PC-9 (cell line): ENCODE measurements at regions not wholly inside any gene's neighbourhood (a gene's known extent, or its start where the extent isn't known, plus 50 kb on each side); places are given as distances from the start of the nearest gene placed in this dataset.

Experiments used
- EZH2 ChIP-seq: fragments of 200-600 bp; sonication (generic); IDR thresholded peaks from 2 replicates; pipeline ENCODE4 v1.8.0; 2017; ENCODE audit warnings: antibody characterized with exemption, low read depth
- TF ChIP-seq, protein P1 (sequence below): fragments of 200-600 bp; sonication (generic); conservative IDR thresholded peaks from 2 replicates; pipeline ENCODE4 v1.6.1; 2017; ENCODE audit warnings: mixed run types, antibody characterized with exemption, mild to moderate bottlenecking, moderate library complexity

DNA sequence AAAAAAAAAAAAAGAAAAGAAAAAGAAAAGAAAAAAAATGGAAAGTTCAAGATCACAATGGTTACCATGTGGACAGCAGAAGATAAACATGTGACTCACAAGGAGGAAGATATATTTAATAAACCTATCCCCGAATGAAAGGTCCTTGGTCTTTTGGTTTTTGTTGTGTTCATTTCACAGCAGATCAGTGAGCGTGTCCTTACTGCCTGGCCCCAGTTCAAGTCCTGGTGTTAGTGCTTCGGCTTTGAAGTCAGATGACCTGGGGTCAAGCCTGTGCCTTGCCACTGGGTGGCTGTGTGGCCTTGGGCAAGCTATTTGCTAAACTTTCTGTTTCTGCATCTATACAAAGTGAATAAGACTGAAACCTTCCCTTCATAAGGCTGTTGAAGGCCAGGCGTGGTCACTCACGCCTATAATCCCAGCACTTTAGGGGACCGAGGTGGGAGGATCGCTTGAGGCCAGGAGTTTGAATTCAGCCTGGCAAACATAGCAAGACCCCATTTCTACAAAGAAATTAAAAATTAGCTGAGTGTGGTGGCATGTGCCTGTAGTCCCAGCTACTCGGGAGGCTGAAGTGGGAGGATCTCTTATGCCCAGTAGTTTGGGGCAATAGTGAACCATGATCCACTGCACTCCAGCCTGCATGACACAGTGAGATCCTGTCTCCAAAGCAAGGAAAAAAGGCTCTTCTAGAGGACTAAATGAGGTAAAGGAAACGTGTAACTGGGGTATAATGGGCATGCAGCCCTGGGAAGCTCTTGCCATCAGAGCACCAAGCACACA, 94.5 kb upstream of the SPATA31D4 start:
- TF ChIP-seq, protein P1, sequence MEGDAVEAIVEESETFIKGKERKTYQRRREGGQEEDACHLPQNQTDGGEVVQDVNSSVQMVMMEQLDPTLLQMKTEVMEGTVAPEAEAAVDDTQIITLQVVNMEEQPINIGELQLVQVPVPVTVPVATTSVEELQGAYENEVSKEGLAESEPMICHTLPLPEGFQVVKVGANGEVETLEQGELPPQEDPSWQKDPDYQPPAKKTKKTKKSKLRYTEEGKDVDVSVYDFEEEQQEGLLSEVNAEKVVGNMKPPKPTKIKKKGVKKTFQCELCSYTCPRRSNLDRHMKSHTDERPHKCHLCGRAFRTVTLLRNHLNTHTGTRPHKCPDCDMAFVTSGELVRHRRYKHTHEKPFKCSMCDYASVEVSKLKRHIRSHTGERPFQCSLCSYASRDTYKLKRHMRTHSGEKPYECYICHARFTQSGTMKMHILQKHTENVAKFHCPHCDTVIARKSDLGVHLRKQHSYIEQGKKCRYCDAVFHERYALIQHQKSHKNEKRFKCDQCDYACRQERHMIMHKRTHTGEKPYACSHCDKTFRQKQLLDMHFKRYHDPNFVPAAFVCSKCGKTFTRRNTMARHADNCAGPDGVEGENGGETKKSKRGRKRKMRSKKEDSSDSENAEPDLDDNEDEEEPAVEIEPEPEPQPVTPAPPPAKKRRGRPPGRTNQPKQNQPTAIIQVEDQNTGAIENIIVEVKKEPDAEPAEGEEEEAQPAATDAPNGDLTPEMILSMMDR = no peak
- TF ChIP-seq EZH2 = no peak
